Pulmonary artery endothelial cell (primary cell): ENCODE measurements at regions not wholly inside any gene's neighbourhood (a gene's known extent, or its start where the extent isn't known, plus 50 kb on each side); places are given as distances from the start of the nearest gene placed in this dataset.

Source experiments
- DNase-seq: peaks from one replicate; pipeline ENCODE4 v3.0.0-alpha.2; 2011; ENCODE audit warnings: low read depth, low spot score

DNA sequence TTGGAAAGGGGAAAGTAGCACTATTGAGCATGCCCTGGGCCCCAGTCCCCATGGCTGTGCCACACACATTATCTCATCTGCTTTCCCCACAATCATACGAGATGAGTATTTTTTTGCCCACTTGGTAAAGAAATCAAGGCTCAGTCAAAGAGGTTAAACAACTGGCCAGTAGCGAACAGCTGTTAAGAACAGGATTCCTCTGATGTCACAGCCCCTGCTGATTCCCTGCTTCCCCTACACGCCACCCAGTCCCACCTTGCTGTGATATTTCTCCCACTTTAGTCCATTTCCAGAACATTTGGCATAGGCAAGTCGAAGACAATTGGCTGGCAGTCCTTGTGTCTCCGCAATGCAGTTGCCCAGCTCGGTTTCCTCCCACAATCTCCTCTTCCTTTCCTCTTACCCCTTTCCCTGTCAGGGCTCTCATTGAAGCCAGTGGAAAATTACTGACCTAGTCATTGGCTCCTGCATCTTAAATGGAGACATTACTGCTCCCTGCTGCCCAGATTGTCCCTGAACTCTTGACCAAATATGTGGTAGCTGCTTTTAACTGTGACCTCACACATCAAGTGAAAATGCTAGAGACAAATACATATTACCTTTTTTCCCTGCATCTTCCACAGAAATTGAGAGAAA is 56.5 kb upstream of the EEPD1 start:
- DNase-seq = no peak

DNA sequence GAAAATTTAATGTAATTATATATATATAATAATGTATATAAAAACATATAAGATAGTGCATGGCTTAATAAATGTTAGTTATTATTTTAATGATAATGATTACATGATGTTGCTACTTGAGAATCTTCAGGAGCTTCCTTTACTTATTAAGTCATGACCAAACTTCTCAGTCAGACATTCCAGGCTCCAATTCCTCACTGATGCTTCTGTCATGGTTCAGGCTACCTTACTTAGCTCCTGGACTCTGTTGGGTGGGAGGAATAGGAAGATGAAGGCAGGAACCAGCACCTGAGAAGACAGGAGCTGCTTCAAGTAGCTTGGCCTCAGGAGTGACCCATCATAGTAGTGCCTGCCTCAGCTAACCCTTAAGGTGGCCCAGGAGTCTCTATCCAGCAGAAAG is 55.0 kb upstream of the EEPD1 start:
- DNase-seq = no peak

DNA sequence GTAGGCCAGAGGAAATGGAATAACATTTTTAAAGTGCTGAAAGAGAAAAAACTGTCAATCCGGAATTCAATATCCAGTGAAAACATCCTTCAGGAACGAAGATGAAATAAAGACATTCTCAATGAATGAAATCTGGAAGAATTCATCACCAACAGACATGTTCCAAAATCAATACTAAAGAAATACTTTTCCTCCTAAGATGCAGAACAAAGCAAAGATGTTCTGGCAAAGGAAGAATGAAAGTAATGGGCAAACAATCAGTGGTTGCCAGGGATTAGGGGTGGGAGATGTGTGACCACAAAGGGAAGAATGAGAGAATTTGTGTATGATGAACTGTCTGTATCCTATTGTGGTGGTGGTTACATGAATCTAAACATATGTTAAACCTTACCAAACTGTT is 52.8 kb upstream of the EEPD1 start:
- no peak for DNase-seq

DNA sequence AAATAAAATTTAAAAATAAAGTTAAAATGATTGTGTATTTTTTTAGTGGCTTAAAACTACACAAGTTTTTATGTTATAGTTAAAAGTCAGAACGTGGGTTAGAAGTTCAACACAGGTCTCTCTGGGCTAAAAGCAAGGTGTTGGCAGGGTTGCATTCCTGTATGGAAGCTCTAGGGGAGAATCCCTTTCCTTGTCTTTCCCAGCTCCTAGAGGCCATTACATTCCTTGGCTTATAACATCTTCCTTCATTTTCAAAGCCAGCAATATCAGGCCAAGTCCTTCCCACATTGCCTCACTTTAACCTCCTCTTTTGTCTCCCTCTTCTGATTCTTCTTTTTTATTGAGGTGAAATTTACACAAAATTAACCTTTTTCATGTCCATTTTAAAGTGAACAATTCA is 52.4 kb upstream of the EEPD1 start:
- DNase-seq = no peak
